IMR-90 (cell line): ENCODE measurements at regions not wholly inside any gene's neighbourhood (a gene's known extent, or its start where the extent isn't known, plus 50 kb on each side); places are given as distances from the start of the nearest gene placed in this dataset.
A peak's percentile ranks its signal among the peaks of the same experiment; 100 is the strongest.

ENCODE experiments used
- ATAC-seq: fragments of 200-7000 bp; cut with Tn5 transposase; 2 replicates; pipeline ENCODE4 v1.9.1; 2020; ENCODE audit warnings: low read depth, mild to moderate bottlenecking, moderate library complexity
- BruUV-seq: library from RNA; stranded (reverse); fragments of 400-500 nt; replicated peaks from 2 replicates; lab custom pipeline; 2021; lab: Mats Ljungman, UMichigan
- CTCF ChIA-PET: fragments of 300-600 bp; formaldehyde crosslinking; extraction: SDS; loops from one replicate; lab custom pipeline; 2021; ENCODE audit warnings: antibody characterized with exemption; lab: Yijun Ruan, JAX
- POLR2A ChIA-PET: fragments of 300-600 bp; sonication (Branson Sonifier 250); formaldehyde crosslinking; loops from one replicate; lab custom pipeline; 2022; ENCODE audit warnings: antibody characterized with exemption; ENCODE audit not compliant: unreplicated experiment; lab: Charles Lee
- DNase-seq: peaks from one replicate; pipeline ENCODE4 v3.0.0; 2013
- H2AFZ ChIP-seq: replicated peaks from 2 replicates; pipeline ENCODE3; 2013; ENCODE audit warnings: low read length, mild to moderate bottlenecking; ENCODE audit not compliant: poor library complexity
- H2AK5ac ChIP-seq: 2 replicates; pipeline ENCODE4 v1.6.1; 2013; ENCODE audit warnings: low read depth, low read length, inconsistent platforms
- H2AK9ac ChIP-seq: replicated peaks from 2 replicates; pipeline ENCODE3; 2013; ENCODE audit warnings: mild to moderate bottlenecking, low read depth, low read length, moderate library complexity; ENCODE audit not compliant: poor library complexity
- H2BK120ac ChIP-seq: 2 replicates; pipeline ENCODE4 v1.6.1; 2013; ENCODE audit warnings: low read depth, low read length, inconsistent platforms
- H2BK15ac ChIP-seq: 3 replicates; pipeline ENCODE4 v1.6.1; 2013; ENCODE audit warnings: low read depth, low read length, inconsistent platforms
- H2BK20ac ChIP-seq: 2 replicates; pipeline ENCODE4 v1.6.1; 2013; ENCODE audit warnings: low read depth, mild to moderate bottlenecking, inconsistent platforms, low read length, moderate library complexity
- H2BK5ac ChIP-seq: 2 replicates; pipeline ENCODE4 v1.6.1; 2013; ENCODE audit warnings: mild to moderate bottlenecking, low read depth, low read length, inconsistent platforms; ENCODE audit not compliant: poor library complexity, severe bottlenecking
- H3K14ac ChIP-seq: replicated peaks from 2 replicates; pipeline ENCODE4 v1.6.1; 2013; ENCODE audit warnings: low read depth, low read length, inconsistent platforms
- H3K18ac ChIP-seq: 2 replicates; pipeline ENCODE4 v1.6.1; 2013; ENCODE audit warnings: low read depth, low read length, control low read depth
- H3K23ac ChIP-seq: 2 replicates; pipeline ENCODE4 v1.6.1; 2013; ENCODE audit warnings: low read depth, low read length, inconsistent platforms
- H3K27ac ChIP-seq: 2 replicates; pipeline ENCODE4 v1.5.1; 2013; ENCODE audit warnings: mild to moderate bottlenecking, control low read depth, low read length; ENCODE audit not compliant: insufficient read depth
- H3K27me3 ChIP-seq: 2 replicates; pipeline ENCODE4 v1.6.1; 2013; ENCODE audit warnings: low read length; ENCODE audit not compliant: control insufficient read depth, insufficient read depth
- H3K36me3 ChIP-seq: 2 replicates; pipeline ENCODE4 v1.6.1; 2013; ENCODE audit warnings: low read length, mixed read lengths; ENCODE audit not compliant: control insufficient read depth, insufficient read depth
- H3K4ac ChIP-seq: 2 replicates; pipeline ENCODE4 v1.6.1; 2013; ENCODE audit warnings: low read depth, low read length, inconsistent platforms
- H3K4me1 ChIP-seq: 2 replicates; pipeline ENCODE4 v1.6.1; 2013; ENCODE audit warnings: low read length, mixed read lengths; ENCODE audit not compliant: control insufficient read depth, insufficient read depth
- H3K4me2 ChIP-seq: 2 replicates; pipeline ENCODE4 v1.6.1; 2013; ENCODE audit warnings: low read depth, mild to moderate bottlenecking, control low read depth, low read length, moderate library complexity
- H3K4me3 ChIP-seq: 2 replicates; pipeline ENCODE4 v1.5.1; 2013; ENCODE audit warnings: low read depth, mild to moderate bottlenecking, control low read depth, low read length, moderate library complexity; ENCODE audit not compliant: insufficient read depth
- H3K56ac ChIP-seq: 2 replicates; pipeline ENCODE4 v1.6.1; 2013; ENCODE audit warnings: low read length, inconsistent platforms; ENCODE audit not compliant: insufficient read depth; ENCODE audit errors: extremely low read depth
- H3K79me1 ChIP-seq, 2 experiments: 2 replicates each; pipeline ENCODE4 v1.6.1; 2013; ENCODE audit warnings: low read length in 2 of 2, inconsistent platforms in 1 of 2, low read depth in 1 of 2
- H3K9ac ChIP-seq: 2 replicates; pipeline ENCODE4 v1.6.1; 2013; ENCODE audit warnings: low read depth, low read length, control low read depth
- H3K9me1 ChIP-seq: 2 replicates; pipeline ENCODE4 v1.6.1; 2013; ENCODE audit warnings: low read length, inconsistent platforms; ENCODE audit not compliant: insufficient read depth
- H3K9me3 ChIP-seq: 2 replicates; pipeline ENCODE4 v1.6.1; 2013; ENCODE audit warnings: low read length; ENCODE audit not compliant: control insufficient read depth, insufficient read depth
- H4K20me1 ChIP-seq: 2 replicates; pipeline ENCODE4 v1.6.1; 2013; ENCODE audit warnings: low read length, inconsistent platforms; ENCODE audit not compliant: insufficient read depth
- H4K5ac ChIP-seq: 2 replicates; pipeline ENCODE4 v1.6.1; 2013; ENCODE audit warnings: mild to moderate bottlenecking, low read depth, low read length, control low read depth
- H4K8ac ChIP-seq, 2 experiments: 2 replicates each; pipeline ENCODE4 v1.6.1; 2013; ENCODE audit warnings: low read depth in 2 of 2, low read length in 2 of 2, control low read depth in 1 of 2, inconsistent platforms in 1 of 2
- H4K91ac ChIP-seq: 2 replicates; pipeline ENCODE4 v1.6.1; 2013; ENCODE audit warnings: low read depth, low read length, inconsistent platforms; ENCODE audit not compliant: insufficient read depth
- CEBPB ChIP-seq: IDR thresholded peaks from 2 replicates; pipeline ENCODE4 v1.6.1; 2012; ENCODE audit warnings: low read depth, low read length, improper control_type of control experiment
- RAD21 ChIP-seq: IDR thresholded peaks from 2 replicates; pipeline ENCODE4 v1.6.1; 2012; ENCODE audit warnings: low read length, improper control_type of control experiment
- WGBS, 2 experiments: methylation state at CpG; one replicate each; pipeline versions ENCODE4 v1.1.5 to v1.1.7; 2013; ENCODE audit warnings: missing lambda C conversion rate in 2 of 2; ENCODE audit not compliant: insufficient read length in 1 of 2; ENCODE audit errors: extremely low coverage in 2 of 2; 5-methylcytosine and 5-hydroxymethylcytosine counted together
- dilution Hi-C: fragments of 300-500 bp; cut with HindIII; formaldehyde crosslinking; loops from one replicate; pipeline ENCODE4 v1.14.3; 2018; ENCODE audit warnings: low sequenced_read_pairs; ENCODE audit not compliant: unreplicated experiment
- in situ Hi-C: fragments of 300-500 bp; cut with MboI; formaldehyde crosslinking; loops from 3 replicates; pipeline ENCODE4 v1.14.3; 2019; ENCODE audit warnings: low sequenced_read_pairs, inconsistent platforms, mixed read lengths
- intact Hi-C: fragments of 100-400 bp; cut with micrococcal nuclease; formaldehyde crosslinking; loops from 2 replicates; pipeline ENCODE4 v1.10.0; 2022

DNA sequence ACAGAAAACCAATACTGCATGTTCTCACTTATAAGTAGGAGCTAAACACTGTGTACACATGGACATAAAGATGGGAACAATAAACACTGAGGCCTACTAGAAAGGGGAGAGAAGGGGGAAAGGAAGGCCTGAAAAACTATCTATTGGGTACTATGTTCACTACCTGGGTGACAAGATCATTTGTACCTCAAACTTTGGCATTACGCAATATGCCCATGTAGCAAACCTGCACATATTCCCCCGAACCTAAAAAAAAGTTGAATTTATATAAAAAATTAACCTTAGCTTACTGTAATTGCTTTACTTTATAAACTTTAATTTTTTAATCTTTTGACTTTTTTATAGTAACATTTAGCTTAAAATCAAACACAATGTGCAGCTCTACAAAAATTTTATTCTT is 237.6 kb upstream of the ATP10B start:
- Histone ChIP-seq H3K4me3 (no peak overlapping the region), H4K8ac (no peak overlapping the region), H4K91ac (no peak overlapping the region), H3K36me3 (no peaks in the 10 kb centered on the region), H3K27ac (no peak overlapping the region), H2BK5ac (no peak overlapping the region), H3K4ac (no peak overlapping the region), H4K20me1 (no peaks in the 10 kb centered on the region), H4K5ac (no peak overlapping the region), H3K9ac (no peak overlapping the region), H3K9me1 (no peaks in the 10 kb centered on the region), H3K14ac (no peak overlapping the region), H3K23ac (no peak overlapping the region), H3K18ac (no peak overlapping the region), H2AK5ac (no peak overlapping the region), H3K27me3 (no peaks in the 10 kb centered on the region), H2BK20ac (no peak overlapping the region), H2BK120ac (no peak overlapping the region), H3K79me1 (no peaks in the 10 kb centered on the region), H3K56ac (no peak overlapping the region), H3K4me2 (no peak overlapping the region), H2BK15ac (no peak overlapping the region), H3K4me1 (no peaks in the 10 kb centered on the region), H2AK9ac (no peak overlapping the region), H3K9me3 (peaks cover 8% of the 10 kb centered on the region; the same call in 1 of the 2 replicates), H2AFZ (no peak overlapping the region)
- no CpG with 5 or more reads among the region's 2 CpGs for WGBS, 2 experiments
- dilution Hi-C loops: no loop called here
- peak; percentile 77 for TF ChIP-seq CEBPB
- no peak for TF ChIP-seq RAD21
- in situ Hi-C loops: no loop called here
- CTCF ChIA-PET: no interaction called here
- no peak for DNase-seq
- BruUV-seq: no TSS peak
- ATAC-seq: no peak
- intact Hi-C loops: no loop called here
- POLR2A ChIA-PET: no interaction called here
